GM12878 (cell line): ENCODE measurements at regions not wholly inside any gene's neighbourhood (a gene's known extent, or its start where the extent isn't known, plus 50 kb on each side); places are given as distances from the start of the nearest gene placed in this dataset.

ENCODE experiments used
- ATAC-seq: fragments of 200-7000 bp; cut with Tn5 transposase; 3 replicates; pipeline ENCODE4 v1.9.1; 2020; ENCODE audit warnings: mild to moderate bottlenecking, moderate library complexity
- BruUV-seq: library from RNA; stranded (reverse); fragments of 400-500 nt; replicated peaks from 2 replicates; lab custom pipeline; 2021; lab: Mats Ljungman, UMichigan
- CTCF ChIA-PET: fragments of 300-600 bp; sonication (Branson Sonifier 250); formaldehyde crosslinking; extraction: SDS; loops from one replicate; lab custom pipeline; 2021; ENCODE audit warnings: inconsistent platforms; lab: Yijun Ruan, JAX
- POLR2A ChIA-PET: fragments of 350-600 bp; formaldehyde crosslinking; extraction: SDS; loops from one replicate; lab custom pipeline; 2021; ENCODE audit warnings: inconsistent platforms; lab: Charles Lee
- RAD21 ChIA-PET: fragments of 300-600 bp; sonication (Branson Sonifier 250); formaldehyde crosslinking; loops from one replicate; lab custom pipeline; 2023; ENCODE audit warnings: antibody characterized with exemption; ENCODE audit not compliant: unreplicated experiment; lab: Charles Lee
- SMC1A ChIA-PET: fragments of 300-600 bp; sonication (Branson Sonifier 250); formaldehyde crosslinking; loops from one replicate; lab custom pipeline; 2023; ENCODE audit not compliant: unreplicated experiment, uncharacterized antibody; lab: Charles Lee
- DNase-seq: peaks from one replicate; pipeline ENCODE4 v3.0.0-alpha.2; 2011; ENCODE audit warnings: low read depth, low spot score
- FAIRE-seq: peaks from 3 replicates; lab custom pipeline; 2011; peaks lifted over from hg19 to GRCh38; lab: Jason Lieb, UNC
- H2AFZ ChIP-seq: 2 replicates; pipeline ENCODE4 v1.6.0; 2011; ENCODE audit warnings: low read depth, low read length, control low read depth; ENCODE audit not compliant: control insufficient read depth
- H3K27ac ChIP-seq: 2 replicates; pipeline ENCODE4 v1.5.1; 2011; ENCODE audit warnings: control low read depth; ENCODE audit not compliant: control insufficient read depth, insufficient read depth
- H3K27me3 ChIP-seq, 2 experiments: replicated peaks in 1 of 2; 2 replicates each; pipeline versions ENCODE4 v1.6.0 to v1.6.1; 2011; ENCODE audit warnings: low read length in 1 of 2; ENCODE audit not compliant: control insufficient read depth in 2 of 2, insufficient read depth in 2 of 2
- H3K36me3 ChIP-seq, 2 experiments: 2 replicates each; pipeline ENCODE4 v1.5.1; 2011; ENCODE audit warnings: low read length in 1 of 2; ENCODE audit not compliant: control insufficient read depth in 2 of 2, insufficient read depth in 2 of 2
- H3K4me1 ChIP-seq: 2 replicates; pipeline ENCODE4 v1.6.1; 2011; ENCODE audit warnings: mild to moderate bottlenecking, low read length, moderate library complexity, mixed read lengths; ENCODE audit not compliant: control insufficient read depth, insufficient read depth
- H3K4me2 ChIP-seq: 2 replicates; pipeline ENCODE4 v1.6.0; 2011; ENCODE audit warnings: control low read depth; ENCODE audit not compliant: control insufficient read depth, insufficient read depth
- H3K4me3 ChIP-seq: fragments of 200-600 bp; sonication (generic); 2 replicates; pipeline ENCODE4 v1.5.1; 2016
- H3K79me2 ChIP-seq: 2 replicates; pipeline ENCODE4 v1.6.0; 2011; ENCODE audit warnings: low read length; ENCODE audit not compliant: control insufficient read depth, insufficient read depth
- H3K9ac ChIP-seq: 2 replicates; pipeline ENCODE4 v1.8.0; 2011; ENCODE audit warnings: low read length, control low read depth, mixed read lengths; ENCODE audit not compliant: control insufficient read depth, insufficient read depth
- H3K9me3 ChIP-seq: replicated peaks from 3 replicates; pipeline ENCODE4 v1.5.1; 2011; ENCODE audit warnings: mild to moderate bottlenecking, low read length; ENCODE audit not compliant: control insufficient read depth, insufficient read depth
- H4K20me1 ChIP-seq: 2 replicates; pipeline ENCODE4 v1.6.0; 2011; ENCODE audit not compliant: control insufficient read depth, insufficient read depth
- CHD1 ChIP-seq: IDR thresholded peaks from 2 replicates; pipeline ENCODE4 v1.6.1; 2012; ENCODE audit warnings: low read depth, low read length, improper control_type of control experiment
- ETV6 ChIP-seq, 2 experiments: fragments of 450-650 bp in 1 of 2; IDR thresholded peaks in 1 of 2; conservative IDR thresholded peaks in 1 of 2; 2 replicates each; pipeline ENCODE4 v1.6.1; 2014; ENCODE audit warnings: antibody characterized with exemption in 1 of 2, borderline replicate concordance in 1 of 2, low read depth in 1 of 2, mild to moderate bottlenecking in 1 of 2, moderate library complexity in 1 of 2
- MYB ChIP-seq: fragments of 150-350 bp; IDR thresholded peaks from 2 replicates; pipeline ENCODE4 v1.6.1; 2014; ENCODE audit warnings: mild to moderate bottlenecking, low read depth, low read length, borderline replicate concordance
- NR2F1 ChIP-seq: fragments of 450-650 bp; conservative IDR thresholded peaks from 2 replicates; pipeline ENCODE4 v1.6.1; 2017; ENCODE audit warnings: mild to moderate bottlenecking
- POLR2A ChIP-seq: IDR thresholded peaks from 2 replicates; pipeline ENCODE4 v1.6.1; 2011; ENCODE audit warnings: low read depth, mild to moderate bottlenecking, low read length
- TBL1XR1 ChIP-seq: IDR thresholded peaks from 2 replicates; pipeline ENCODE4 v1.6.1; 2012; ENCODE audit warnings: low read depth, low read length, improper control_type of control experiment
- YY1 ChIP-seq: IDR thresholded peaks from 2 replicates; pipeline ENCODE4 v1.6.1; 2011; ENCODE audit warnings: low read depth, mild to moderate bottlenecking, low read length
- whole genome bisulfite sequencing: methylation state at CpG from one replicate; pipeline ENCODE4 v1.1.6; 2016; ENCODE audit warnings: low lambda C conversion rate; ENCODE audit not compliant: insufficient replicate concordance, insufficient coverage; ENCODE audit errors: missing lambda C conversion rate; 5-methylcytosine and 5-hydroxymethylcytosine counted together
- in situ Hi-C: fragments of 300-500 bp; cut with MboI; formaldehyde crosslinking; loops from 9 replicates; pipeline ENCODE4 v1.14.3; 2018; ENCODE audit warnings: mixed read lengths
- intact Hi-C: fragments of 100-400 bp; cut with micrococcal nuclease; formaldehyde crosslinking; loops from one replicate; pipeline ENCODE4 v1.14.2; 2022; ENCODE audit not compliant: unreplicated experiment
- TF ChIP-seq, protein P1 (sequence below): fragments of 450-650 bp; IDR thresholded peaks from 2 replicates; pipeline ENCODE4 v1.6.1; 2018; ENCODE audit warnings: borderline replicate concordance, mild to moderate bottlenecking; ENCODE audit not compliant: partially characterized antibody
- TF ChIP-seq, protein P2 (sequence below): IDR thresholded peaks from 2 replicates; pipeline ENCODE4 v1.6.1; 2011; ENCODE audit warnings: low read depth, low read length, improper control_type of control experiment, borderline replicate concordance
- TF ChIP-seq, protein P3 (sequence below): fragments of 150-350 bp; IDR thresholded peaks from 2 replicates; pipeline ENCODE4 v1.6.1; 2014; ENCODE audit warnings: mild to moderate bottlenecking, low read depth, low read length

DNA sequence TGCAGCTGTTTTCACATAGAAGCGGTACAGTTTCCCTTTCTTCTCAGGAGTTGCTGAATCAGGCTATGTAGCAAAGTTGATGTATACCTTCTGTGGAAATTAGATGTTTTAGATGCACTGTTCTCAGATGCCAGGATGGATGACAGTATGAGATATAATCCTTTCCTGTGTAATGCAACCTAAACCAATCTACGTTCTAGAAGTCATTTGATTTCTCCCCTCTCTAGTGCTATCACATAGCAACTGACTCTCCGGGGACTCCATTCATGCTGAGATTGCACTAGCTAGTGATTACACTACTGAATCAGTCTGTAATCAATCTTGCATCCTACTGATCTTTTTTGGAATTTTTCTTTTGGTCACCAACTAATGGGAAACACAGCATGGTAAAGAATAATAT, 1881.7 kb downstream of the PCDH7 start:
- H3K9me3 ChIP-seq = no peaks in the 10 kb centered on the region
- 37% methylated on average over 3 of the region's 3 CpGs for WGBS
- TF ChIP-seq YY1 (no peak), MYB (no peak), POLR2A (no peak), ETV6 (conservative IDR thresholded peaks at IDR 0.05 in 1 of 2, IDR thresholded peaks at IDR 0.05 in 1 of 2; ENCODE audit: borderline replicate concordance in 1 of 2, low read depth in 1 of 2) (no peak), TBL1XR1 (no peak), CHD1 (no peak), NR2F1 (no peak)
- TF ChIP-seq, protein P1, sequence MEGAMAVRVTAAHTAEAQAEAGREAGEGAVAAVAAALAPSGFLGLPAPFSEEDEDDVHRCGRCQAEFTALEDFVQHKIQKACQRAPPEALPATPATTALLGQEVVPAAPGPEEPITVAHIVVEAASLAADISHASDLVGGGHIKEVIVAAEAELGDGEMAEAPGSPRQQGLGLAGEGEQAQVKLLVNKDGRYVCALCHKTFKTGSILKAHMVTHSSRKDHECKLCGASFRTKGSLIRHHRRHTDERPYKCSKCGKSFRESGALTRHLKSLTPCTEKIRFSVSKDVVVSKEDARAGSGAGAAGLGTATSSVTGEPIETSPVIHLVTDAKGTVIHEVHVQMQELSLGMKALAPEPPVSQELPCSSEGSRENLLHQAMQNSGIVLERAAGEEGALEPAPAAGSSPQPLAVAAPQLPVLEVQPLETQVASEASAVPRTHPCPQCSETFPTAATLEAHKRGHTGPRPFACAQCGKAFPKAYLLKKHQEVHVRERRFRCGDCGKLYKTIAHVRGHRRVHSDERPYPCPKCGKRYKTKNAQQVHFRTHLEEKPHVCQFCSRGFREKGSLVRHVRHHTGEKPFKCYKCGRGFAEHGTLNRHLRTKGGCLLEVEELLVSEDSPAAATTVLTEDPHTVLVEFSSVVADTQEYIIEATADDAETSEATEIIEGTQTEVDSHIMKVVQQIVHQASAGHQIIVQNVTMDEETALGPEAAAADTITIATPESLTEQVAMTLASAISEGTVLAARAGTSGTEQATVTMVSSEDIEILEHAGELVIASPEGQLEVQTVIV = no peak
- TF ChIP-seq, protein P2, sequence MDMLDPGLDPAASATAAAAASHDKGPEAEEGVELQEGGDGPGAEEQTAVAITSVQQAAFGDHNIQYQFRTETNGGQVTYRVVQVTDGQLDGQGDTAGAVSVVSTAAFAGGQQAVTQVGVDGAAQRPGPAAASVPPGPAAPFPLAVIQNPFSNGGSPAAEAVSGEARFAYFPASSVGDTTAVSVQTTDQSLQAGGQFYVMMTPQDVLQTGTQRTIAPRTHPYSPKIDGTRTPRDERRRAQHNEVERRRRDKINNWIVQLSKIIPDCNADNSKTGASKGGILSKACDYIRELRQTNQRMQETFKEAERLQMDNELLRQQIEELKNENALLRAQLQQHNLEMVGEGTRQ = no peak
- TF ChIP-seq, protein P3, sequence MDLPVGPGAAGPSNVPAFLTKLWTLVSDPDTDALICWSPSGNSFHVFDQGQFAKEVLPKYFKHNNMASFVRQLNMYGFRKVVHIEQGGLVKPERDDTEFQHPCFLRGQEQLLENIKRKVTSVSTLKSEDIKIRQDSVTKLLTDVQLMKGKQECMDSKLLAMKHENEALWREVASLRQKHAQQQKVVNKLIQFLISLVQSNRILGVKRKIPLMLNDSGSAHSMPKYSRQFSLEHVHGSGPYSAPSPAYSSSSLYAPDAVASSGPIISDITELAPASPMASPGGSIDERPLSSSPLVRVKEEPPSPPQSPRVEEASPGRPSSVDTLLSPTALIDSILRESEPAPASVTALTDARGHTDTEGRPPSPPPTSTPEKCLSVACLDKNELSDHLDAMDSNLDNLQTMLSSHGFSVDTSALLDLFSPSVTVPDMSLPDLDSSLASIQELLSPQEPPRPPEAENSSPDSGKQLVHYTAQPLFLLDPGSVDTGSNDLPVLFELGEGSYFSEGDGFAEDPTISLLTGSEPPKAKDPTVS = no peak
- no peaks in the 10 kb centered on the region for H4K20me1 ChIP-seq
- H3K27ac ChIP-seq = no peak overlapping the region
- no peaks in the 10 kb centered on the region for H3K27me3 ChIP-seq
- CTCF ChIA-PET = no interaction called here
- POLR2A ChIA-PET = no interaction called here
- H3K4me2 ChIP-seq = no peak overlapping the region
- intact Hi-C loops = no loop called here
- H3K79me2 ChIP-seq = no peaks in the 10 kb centered on the region
- no peak overlapping the region for H2AFZ ChIP-seq
- SMC1A ChIA-PET = interaction anchor here (1.0 kb wide), 1 partner anchor 12 kb away, joined by 3 read pairs; no protein-coding TSS in a partner anchor
- FAIRE-seq (no peak), DNase-seq (no peak), ATAC-seq (no peak)
- in situ Hi-C loops = no loop called here
- H3K9ac ChIP-seq = no peak overlapping the region
- RAD21 ChIA-PET = interaction anchor here (0.6 kb wide), 1 partner anchor 83 kb away, joined by 3 read pairs; no protein-coding TSS in a partner anchor
- no peak overlapping the region for H3K4me3 ChIP-seq
- no TSS peak for BruUV-seq
- H3K4me1 ChIP-seq = no peaks in the 10 kb centered on the region
- H3K36me3 ChIP-seq = no peaks in the 10 kb centered on the region
